SK-N-SH treated with all-trans-retinoic acid at 6 μM for 48 hours (cell line): ENCODE measurements at regions not wholly inside any gene's neighbourhood (a gene's known extent, or its start where the extent isn't known, plus 50 kb on each side); places are given as distances from the start of the nearest gene placed in this dataset.

Experiments
- ATAC-seq: fragments of 200-7000 bp; cut with Tn5 transposase; 3 replicates; pipeline ENCODE4 v1.9.1; 2020; ENCODE audit warnings: mild to moderate bottlenecking, moderate library complexity
- ARNTL ChIP-seq: fragments of 450-650 bp; formaldehyde crosslinking; IDR thresholded peaks from 2 replicates; pipeline ENCODE4 v1.5.0; 2020; ENCODE audit warnings: low read depth, mild to moderate bottlenecking, moderate library complexity, borderline replicate concordance
- BACH2 ChIP-seq: fragments of 250-450 bp; sonication (Bioruptor Pico); IDR thresholded peaks from 2 replicates; pipeline ENCODE4 v1.9.0; 2021; ENCODE audit warnings: mild to moderate bottlenecking, borderline replicate concordance
- CSDC2 ChIP-seq: fragments of 250-450 bp; sonication (Bioruptor Pico); IDR thresholded peaks from 2 replicates; pipeline ENCODE4 v1.5.0; 2020; ENCODE audit warnings: mild to moderate bottlenecking, moderate library complexity
- ESRRG ChIP-seq: fragments of 250-450 bp; sonication (Bioruptor Pico); IDR thresholded peaks from 2 replicates; pipeline ENCODE4 v1.6.1; 2021; ENCODE audit warnings: mild to moderate bottlenecking
- GLIS3 ChIP-seq: fragments of 250-450 bp; sonication (Bioruptor Pico); IDR thresholded peaks from 2 replicates; pipeline ENCODE4 v1.5.0; 2020; ENCODE audit warnings: mild to moderate bottlenecking, moderate library complexity
- ISL1 ChIP-seq: fragments of 250-450 bp; sonication (Bioruptor Pico); IDR thresholded peaks from 2 replicates; pipeline ENCODE4 v2.1.2; 2022; ENCODE audit warnings: mild to moderate bottlenecking, moderate library complexity
- PPARA ChIP-seq: fragments of 250-450 bp; sonication (Bioruptor Pico); IDR thresholded peaks from 2 replicates; pipeline ENCODE4 v1.5.0; 2020; ENCODE audit warnings: mild to moderate bottlenecking, borderline replicate concordance
- RARB ChIP-seq: fragments of 250-450 bp; sonication (Bioruptor Pico); IDR thresholded peaks from 2 replicates; pipeline ENCODE4 v1.8.0; 2021; ENCODE audit warnings: mild to moderate bottlenecking, moderate library complexity
- TCF4 ChIP-seq: fragments of 250-450 bp; sonication (Bioruptor Pico); IDR thresholded peaks from 2 replicates; pipeline ENCODE4 v1.8.0; 2021; ENCODE audit warnings: mild to moderate bottlenecking, moderate library complexity, borderline replicate concordance
- TOX ChIP-seq: fragments of 250-450 bp; sonication (Bioruptor Pico); IDR thresholded peaks from 2 replicates; pipeline ENCODE4 v1.8.0; 2021; ENCODE audit warnings: mild to moderate bottlenecking, moderate library complexity, borderline replicate concordance
- ZC3H10 ChIP-seq: fragments of 250-450 bp; sonication (Bioruptor Pico); IDR thresholded peaks from 2 replicates; pipeline ENCODE4 v1.5.1; 2021; ENCODE audit warnings: mild to moderate bottlenecking, moderate library complexity
- ZFP3 ChIP-seq: fragments of 250-450 bp; sonication (Bioruptor Pico); IDR thresholded peaks from 2 replicates; pipeline ENCODE4 v1.5.0; 2020; ENCODE audit warnings: mild to moderate bottlenecking, moderate library complexity
- ZFP30 ChIP-seq: fragments of 450-650 bp; formaldehyde crosslinking; IDR thresholded peaks from 2 replicates; pipeline ENCODE4 v1.5.0; 2022; ENCODE audit warnings: mild to moderate bottlenecking, moderate library complexity
- ZNF565 ChIP-seq: fragments of 450-650 bp; formaldehyde crosslinking; conservative IDR thresholded peaks from 2 replicates; pipeline ENCODE4 v1.5.0; 2020; ENCODE audit warnings: low read depth, mild to moderate bottlenecking, moderate library complexity
- ZNF70 ChIP-seq: fragments of 450-650 bp; formaldehyde crosslinking; IDR thresholded peaks from 2 replicates; pipeline ENCODE4 v1.5.0; 2020; ENCODE audit warnings: mild to moderate bottlenecking, moderate library complexity
- ZNF8 ChIP-seq: fragments of 450-650 bp; formaldehyde crosslinking; IDR thresholded peaks from 2 replicates; pipeline ENCODE4 v1.5.0; 2020; ENCODE audit warnings: mild to moderate bottlenecking, moderate library complexity
- TF ChIP-seq, protein P1 (sequence below): fragments of 250-450 bp; sonication (Bioruptor Pico); IDR thresholded peaks from 2 replicates; pipeline ENCODE4 v1.8.0; 2020; ENCODE audit warnings: mild to moderate bottlenecking, moderate library complexity, borderline replicate concordance
- TF ChIP-seq, protein P2 (sequence below): fragments of 250-450 bp; sonication (Bioruptor Pico); IDR thresholded peaks from 2 replicates; pipeline ENCODE4 v1.5.1; 2020; ENCODE audit warnings: low read depth, mild to moderate bottlenecking, moderate library complexity
- TF ChIP-seq, protein P3 (sequence below): fragments of 250-450 bp; sonication (Bioruptor Pico); IDR thresholded peaks from 2 replicates; pipeline ENCODE4 v1.8.0; 2021; ENCODE audit warnings: low read depth, mild to moderate bottlenecking, moderate library complexity, borderline replicate concordance
- TF ChIP-seq, protein P4 (sequence below): fragments of 250-450 bp; sonication (Bioruptor Pico); IDR thresholded peaks from 2 replicates; pipeline ENCODE4 v1.5.1; 2021; ENCODE audit warnings: mild to moderate bottlenecking, moderate library complexity

DNA sequence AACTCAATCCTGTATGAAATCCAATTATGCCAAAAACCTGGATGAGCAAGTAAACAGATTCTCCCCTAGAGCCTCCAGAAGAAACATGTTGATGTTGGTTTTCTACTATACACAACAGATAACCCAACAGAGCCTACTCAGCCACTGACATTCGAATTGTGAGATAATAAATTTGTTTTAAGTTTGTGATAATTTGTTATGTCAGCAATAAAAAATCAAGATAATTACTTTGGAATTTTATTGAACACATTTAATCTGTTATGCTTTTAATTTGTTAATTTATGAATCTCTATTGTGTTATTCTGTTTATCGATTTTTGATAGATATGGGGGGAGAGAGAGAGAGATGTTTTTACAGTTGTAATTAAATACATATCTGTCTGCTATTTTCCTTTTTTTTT, 1016.1 kb upstream of the PCDH7 start:
- TF ChIP-seq CSDC2 = no peak
- ATAC-seq = no peak

DNA sequence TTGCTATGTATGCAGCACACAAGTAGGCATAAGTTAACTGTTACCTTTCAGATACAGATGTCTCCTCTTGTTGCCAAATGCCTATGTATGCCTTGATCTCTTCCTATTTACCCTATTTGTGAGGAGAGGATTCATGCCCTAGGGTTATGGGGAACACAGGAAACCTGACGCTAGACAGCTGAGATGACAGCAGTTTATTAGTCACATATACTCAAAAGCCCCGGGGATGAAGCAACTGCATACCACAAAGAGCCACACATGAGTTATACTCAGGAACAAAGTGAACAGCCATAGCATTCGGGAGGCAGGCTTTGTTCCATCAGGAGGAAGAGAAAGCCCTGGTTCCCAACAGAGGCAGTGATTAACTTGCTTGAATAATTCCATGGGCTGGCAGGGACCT, 1011.7 kb upstream of the PCDH7 start:
- no peak for TF ChIP-seq CSDC2
- TF ChIP-seq ZC3H10 (CRISPR knock-in tag) = no peak
- no peak for TF ChIP-seq ZNF8 (CRISPR knock-in tag)
- TF ChIP-seq ZNF565 (CRISPR knock-in tag) = no peak
- no peak for TF ChIP-seq ZFP3 (CRISPR knock-in tag)
- ATAC-seq = no peak

DNA sequence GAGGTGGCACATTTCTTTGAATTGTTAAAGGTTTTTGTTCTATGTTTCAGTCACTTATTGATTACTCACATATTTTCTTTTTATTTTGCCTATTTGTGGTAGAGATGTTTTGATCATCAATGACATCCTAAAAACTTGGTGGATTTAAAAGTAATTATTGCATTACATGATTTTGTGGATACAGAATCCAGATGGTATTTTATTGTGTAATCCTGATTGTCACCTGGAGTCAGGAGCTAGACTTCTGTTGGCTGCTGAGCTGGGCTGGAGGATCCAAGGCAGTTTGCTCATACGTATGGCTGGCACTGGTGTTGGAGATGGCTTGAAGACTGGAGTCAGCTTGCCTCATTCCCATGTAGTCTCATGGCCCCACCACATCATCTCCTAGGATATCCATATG, 1009.6 kb upstream of the PCDH7 start:
- no peak for TF ChIP-seq ZC3H10 (CRISPR knock-in tag)
- no peak for TF ChIP-seq PPARA (CRISPR knock-in tag)
- TF ChIP-seq, protein P1, sequence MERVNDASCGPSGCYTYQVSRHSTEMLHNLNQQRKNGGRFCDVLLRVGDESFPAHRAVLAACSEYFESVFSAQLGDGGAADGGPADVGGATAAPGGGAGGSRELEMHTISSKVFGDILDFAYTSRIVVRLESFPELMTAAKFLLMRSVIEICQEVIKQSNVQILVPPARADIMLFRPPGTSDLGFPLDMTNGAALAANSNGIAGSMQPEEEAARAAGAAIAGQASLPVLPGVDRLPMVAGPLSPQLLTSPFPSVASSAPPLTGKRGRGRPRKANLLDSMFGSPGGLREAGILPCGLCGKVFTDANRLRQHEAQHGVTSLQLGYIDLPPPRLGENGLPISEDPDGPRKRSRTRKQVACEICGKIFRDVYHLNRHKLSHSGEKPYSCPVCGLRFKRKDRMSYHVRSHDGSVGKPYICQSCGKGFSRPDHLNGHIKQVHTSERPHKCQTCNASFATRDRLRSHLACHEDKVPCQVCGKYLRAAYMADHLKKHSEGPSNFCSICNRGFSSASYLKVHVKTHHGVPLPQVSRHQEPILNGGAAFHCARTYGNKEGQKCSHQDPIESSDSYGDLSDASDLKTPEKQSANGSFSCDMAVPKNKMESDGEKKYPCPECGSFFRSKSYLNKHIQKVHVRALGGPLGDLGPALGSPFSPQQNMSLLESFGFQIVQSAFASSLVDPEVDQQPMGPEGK (CRISPR knock-in tag) = no peak
- TF ChIP-seq, protein P2, sequence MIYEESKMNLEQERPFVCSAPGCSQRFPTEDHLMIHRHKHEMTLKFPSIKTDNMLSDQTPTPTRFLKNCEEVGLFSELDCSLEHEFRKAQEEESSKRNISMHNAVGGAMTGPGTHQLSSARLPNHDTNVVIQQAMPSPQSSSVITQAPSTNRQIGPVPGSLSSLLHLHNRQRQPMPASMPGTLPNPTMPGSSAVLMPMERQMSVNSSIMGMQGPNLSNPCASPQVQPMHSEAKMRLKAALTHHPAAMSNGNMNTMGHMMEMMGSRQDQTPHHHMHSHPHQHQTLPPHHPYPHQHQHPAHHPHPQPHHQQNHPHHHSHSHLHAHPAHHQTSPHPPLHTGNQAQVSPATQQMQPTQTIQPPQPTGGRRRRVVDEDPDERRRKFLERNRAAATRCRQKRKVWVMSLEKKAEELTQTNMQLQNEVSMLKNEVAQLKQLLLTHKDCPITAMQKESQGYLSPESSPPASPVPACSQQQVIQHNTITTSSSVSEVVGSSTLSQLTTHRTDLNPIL (CRISPR knock-in tag) = no peak
- TF ChIP-seq RARB (CRISPR knock-in tag) = no peak
- no peak for TF ChIP-seq BACH2 (CRISPR knock-in tag)
- TF ChIP-seq CSDC2 = no peak
- TF ChIP-seq ZFP3 (CRISPR knock-in tag) = no peak
- TF ChIP-seq, protein P3, sequence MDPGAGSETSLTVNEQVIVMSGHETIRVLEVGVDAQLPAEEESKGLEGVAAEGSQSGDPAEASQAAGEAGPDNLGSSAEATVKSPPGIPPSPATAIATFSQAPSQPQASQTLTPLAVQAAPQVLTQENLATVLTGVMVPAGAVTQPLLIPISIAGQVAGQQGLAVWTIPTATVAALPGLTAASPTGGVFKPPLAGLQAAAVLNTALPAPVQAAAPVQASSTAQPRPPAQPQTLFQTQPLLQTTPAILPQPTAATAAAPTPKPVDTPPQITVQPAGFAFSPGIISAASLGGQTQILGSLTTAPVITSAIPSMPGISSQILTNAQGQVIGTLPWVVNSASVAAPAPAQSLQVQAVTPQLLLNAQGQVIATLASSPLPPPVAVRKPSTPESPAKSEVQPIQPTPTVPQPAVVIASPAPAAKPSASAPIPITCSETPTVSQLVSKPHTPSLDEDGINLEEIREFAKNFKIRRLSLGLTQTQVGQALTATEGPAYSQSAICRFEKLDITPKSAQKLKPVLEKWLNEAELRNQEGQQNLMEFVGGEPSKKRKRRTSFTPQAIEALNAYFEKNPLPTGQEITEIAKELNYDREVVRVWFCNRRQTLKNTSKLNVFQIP (CRISPR knock-in tag) = no peak
- no peak for TF ChIP-seq ZNF8 (CRISPR knock-in tag)
- TF ChIP-seq GLIS3 (CRISPR knock-in tag) = no peak
- TF ChIP-seq TCF4 (CRISPR knock-in tag) = no peak
- TF ChIP-seq ISL1 (CRISPR knock-in tag) = no peak
- ATAC-seq = no peak

DNA sequence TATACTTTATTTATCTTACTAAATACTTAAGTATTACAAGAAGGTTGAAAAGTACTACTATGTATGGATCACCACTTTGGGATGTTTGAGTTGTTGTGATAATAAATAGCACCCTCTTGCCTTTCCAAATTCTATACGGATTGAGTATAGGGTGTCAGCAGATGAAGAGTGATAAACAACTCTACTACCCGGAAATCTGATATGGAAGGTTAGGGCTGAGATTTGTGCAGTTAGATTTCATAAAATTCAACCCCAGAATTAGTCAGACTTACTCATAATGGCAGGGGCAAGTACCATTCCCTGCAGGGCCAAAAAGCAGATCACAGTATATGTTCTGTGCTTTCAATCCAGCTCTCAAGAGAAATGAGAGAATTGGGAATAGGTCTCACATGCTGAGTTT, 1008.9 kb upstream of the PCDH7 start:
- TF ChIP-seq, protein P3 (CRISPR knock-in tag) = no peak

DNA sequence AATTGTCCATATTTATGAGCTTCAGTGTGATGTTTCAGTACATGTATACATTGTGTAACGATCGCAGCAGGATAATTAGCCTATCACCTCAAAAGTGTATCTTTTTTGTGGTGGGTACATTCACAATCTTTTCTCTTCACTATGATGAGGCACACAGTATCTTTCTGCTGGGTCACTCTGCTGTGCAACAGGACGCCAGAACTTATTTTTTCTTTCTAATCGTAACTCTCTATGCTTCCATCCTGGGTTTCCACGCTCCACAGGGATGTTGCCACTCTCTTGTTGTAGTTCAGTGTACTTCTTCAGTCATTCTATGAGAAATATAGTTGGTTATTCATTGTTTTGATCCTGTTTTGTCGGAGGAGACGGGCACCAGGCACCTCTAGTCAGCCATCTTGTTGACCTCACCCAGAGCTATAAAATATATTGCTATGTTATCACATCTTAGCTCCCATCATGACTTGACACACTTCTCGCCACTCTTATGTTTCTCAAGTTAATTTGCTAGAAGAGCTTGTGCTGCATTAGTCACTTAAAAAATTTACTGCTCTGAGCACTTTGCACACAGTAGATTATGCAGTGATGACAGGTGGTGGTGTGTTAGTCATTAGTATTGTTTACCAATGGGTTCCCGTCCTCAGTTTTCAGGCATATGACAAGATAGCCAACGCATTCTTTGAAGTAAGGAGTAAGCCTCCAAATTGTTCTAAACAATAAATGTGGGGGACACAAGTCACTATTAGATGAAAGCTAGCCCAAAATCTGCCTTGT, 1002.7 kb upstream of the PCDH7 start:
- TF ChIP-seq, protein P1 (CRISPR knock-in tag) = no peak
- TF ChIP-seq ZC3H10 (CRISPR knock-in tag) = no peak
- TF ChIP-seq ZNF565 (CRISPR knock-in tag) = no peak
- TF ChIP-seq, all 23 proteins: peak for 0
- ATAC-seq = no peak

More for the DNA sequence above, 1008.9 kb upstream of the PCDH7 start:
- ATAC-seq = no peak

DNA sequence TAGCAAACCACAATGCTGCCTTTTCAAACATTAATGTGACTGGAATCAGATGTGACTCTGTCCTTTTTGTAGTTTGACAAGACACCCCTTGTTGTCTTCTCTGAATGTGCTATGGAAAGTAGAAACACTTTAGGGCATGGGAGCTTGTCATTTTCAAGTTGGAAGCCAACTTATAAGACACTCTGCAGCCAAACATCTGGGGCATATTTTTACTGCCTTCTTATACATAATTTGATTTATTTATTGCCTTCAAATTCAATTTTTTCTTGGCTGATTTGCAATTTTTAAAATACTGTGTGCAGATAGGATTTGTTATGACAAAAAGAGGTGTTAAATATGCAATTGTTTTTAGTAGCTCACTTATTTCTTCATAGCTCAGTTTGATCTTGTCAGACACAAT, 1002.0 kb upstream of the PCDH7 start:
- ATAC-seq = no peak
- TF ChIP-seq TCF4 (CRISPR knock-in tag) (no peak), ZFP30 (CRISPR knock-in tag) (no peak), RARB (CRISPR knock-in tag) (no peak), CSDC2 (no peak), ZFP3 (CRISPR knock-in tag) (no peak), ARNTL (no peak), ZNF70 (CRISPR knock-in tag) (no peak), ESRRG (CRISPR knock-in tag) (no peak), TOX (CRISPR knock-in tag) (no peak)
- TF ChIP-seq, protein P4, sequence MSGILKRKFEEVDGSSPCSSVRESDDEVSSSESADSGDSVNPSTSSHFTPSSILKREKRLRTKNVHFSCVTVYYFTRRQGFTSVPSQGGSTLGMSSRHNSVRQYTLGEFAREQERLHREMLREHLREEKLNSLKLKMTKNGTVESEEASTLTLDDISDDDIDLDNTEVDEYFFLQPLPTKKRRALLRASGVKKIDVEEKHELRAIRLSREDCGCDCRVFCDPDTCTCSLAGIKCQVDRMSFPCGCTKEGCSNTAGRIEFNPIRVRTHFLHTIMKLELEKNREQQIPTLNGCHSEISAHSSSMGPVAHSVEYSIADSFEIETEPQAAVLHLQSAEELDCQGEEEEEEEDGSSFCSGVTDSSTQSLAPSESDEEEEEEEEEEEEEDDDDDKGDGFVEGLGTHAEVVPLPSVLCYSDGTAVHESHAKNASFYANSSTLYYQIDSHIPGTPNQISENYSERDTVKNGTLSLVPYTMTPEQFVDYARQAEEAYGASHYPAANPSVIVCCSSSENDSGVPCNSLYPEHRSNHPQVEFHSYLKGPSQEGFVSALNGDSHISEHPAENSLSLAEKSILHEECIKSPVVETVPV (CRISPR knock-in tag) = no peak
- TF ChIP-seq, protein P2 (CRISPR knock-in tag) = no peak
